ENCODE measurements at regions not wholly inside any gene's neighbourhood (a gene's known extent, or its start where the extent isn't known, plus 50 kb on each side); places are given as distances from the start of the nearest gene placed in this dataset.

- DNase-seq (ENCODE audit: low spot score) (no peak), ATAC-seq (ENCODE audit: low FRiP score) (no peak)
- TF ChIP-seq, protein P1, sequence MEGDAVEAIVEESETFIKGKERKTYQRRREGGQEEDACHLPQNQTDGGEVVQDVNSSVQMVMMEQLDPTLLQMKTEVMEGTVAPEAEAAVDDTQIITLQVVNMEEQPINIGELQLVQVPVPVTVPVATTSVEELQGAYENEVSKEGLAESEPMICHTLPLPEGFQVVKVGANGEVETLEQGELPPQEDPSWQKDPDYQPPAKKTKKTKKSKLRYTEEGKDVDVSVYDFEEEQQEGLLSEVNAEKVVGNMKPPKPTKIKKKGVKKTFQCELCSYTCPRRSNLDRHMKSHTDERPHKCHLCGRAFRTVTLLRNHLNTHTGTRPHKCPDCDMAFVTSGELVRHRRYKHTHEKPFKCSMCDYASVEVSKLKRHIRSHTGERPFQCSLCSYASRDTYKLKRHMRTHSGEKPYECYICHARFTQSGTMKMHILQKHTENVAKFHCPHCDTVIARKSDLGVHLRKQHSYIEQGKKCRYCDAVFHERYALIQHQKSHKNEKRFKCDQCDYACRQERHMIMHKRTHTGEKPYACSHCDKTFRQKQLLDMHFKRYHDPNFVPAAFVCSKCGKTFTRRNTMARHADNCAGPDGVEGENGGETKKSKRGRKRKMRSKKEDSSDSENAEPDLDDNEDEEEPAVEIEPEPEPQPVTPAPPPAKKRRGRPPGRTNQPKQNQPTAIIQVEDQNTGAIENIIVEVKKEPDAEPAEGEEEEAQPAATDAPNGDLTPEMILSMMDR (IDR thresholded peaks at IDR 0.05) = no peak
Measured at GRCh38 chr10:58087896-58088295, 179.8 kb downstream of the IPMK start.

DNA sequence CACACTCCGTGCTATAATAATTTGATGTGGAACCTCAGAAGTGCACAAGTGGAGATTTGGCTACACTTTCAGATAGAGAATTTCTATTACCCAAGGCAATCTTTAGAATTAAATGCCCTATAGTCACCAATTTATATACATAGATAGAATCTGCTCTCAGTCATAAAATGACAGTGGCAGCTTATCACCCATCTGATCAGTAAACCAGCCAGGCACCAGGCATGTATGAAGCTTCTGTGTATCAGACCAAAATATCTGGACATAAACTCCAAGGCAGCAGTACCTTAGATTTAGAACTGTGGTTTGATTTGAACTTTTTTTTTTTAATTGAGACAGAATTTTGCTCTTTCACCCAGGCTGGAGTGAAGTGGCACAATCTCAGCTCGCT lies 180.9 kb downstream of the IPMK start:
- ATAC-seq (ENCODE audit: low FRiP score) (no peak), DNase-seq (ENCODE audit: low spot score) (no peak)
- TF ChIP-seq, protein P1 (IDR thresholded peaks at IDR 0.05) = no peak

- TF ChIP-seq, protein P1 (IDR thresholded peaks at IDR 0.05) = no peak
- DNase-seq (ENCODE audit: low spot score) = no peak
- ATAC-seq (ENCODE audit: low FRiP score) = no peak
Measured at GRCh38 chr10:58086144-58086762, 181.4 kb downstream of the IPMK start.

- TF ChIP-seq, protein P1 (IDR thresholded peaks at IDR 0.05) = no peak
- ATAC-seq (ENCODE audit: low FRiP score) = no peak
- no peak for DNase-seq (ENCODE audit: low spot score)
Measured at GRCh38 chr10:58082248-58082647, 185.4 kb downstream of the IPMK start.

DNA sequence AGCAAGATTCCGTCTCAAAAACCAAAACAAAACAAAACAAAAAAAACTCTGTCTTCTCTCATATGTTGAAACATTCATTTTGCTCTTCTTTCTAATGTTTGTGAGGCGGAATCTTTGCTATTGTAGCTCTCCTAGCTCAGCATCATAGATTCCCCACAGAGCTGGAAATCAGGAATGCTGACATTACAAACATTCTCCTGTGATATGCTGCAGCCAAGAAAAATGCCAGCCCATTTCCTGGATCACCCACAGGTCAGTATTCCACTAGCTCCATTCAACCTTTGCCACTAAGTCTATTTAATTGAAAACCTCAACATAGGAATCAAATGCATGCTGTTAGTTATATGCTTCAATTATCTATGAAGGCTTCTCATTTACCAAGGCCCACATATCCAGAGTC lies 186.3 kb downstream of the IPMK start:
- TF ChIP-seq, protein P1 (IDR thresholded peaks at IDR 0.05) = no peak
- DNase-seq (ENCODE audit: low spot score) (no peak), ATAC-seq (ENCODE audit: low FRiP score) (no peak)

DNA sequence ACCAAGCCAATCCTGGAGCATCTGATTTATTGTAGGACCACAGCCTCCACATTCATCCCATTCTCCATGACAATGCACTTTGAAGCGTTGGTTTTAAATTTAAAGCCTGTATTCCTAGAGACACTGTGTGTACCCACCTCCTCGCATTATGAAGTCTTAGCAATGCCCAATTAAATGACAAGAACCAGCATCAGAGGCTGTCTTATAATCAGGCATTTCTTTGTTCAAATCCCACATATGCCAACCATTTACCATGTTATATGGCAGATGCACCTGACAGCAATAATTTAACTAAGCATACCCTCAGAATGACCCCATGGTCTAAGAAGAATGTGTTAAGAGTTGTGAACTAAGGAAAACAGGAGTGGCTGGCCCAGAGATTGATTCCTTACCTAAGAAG lies 188.2 kb downstream of the IPMK start:
- DNase-seq (ENCODE audit: low spot score) (no peak), ATAC-seq (ENCODE audit: low FRiP score) (no peak)
- TF ChIP-seq, protein P1 (IDR thresholded peaks at IDR 0.05) = no peak

- ATAC-seq (ENCODE audit: low FRiP score) = no peak
- TF ChIP-seq, protein P1 (IDR thresholded peaks at IDR 0.05) = no peak
- no peak for DNase-seq (ENCODE audit: low spot score)
Measured at GRCh38 chr10:58072634-58073033, 195.1 kb downstream of the IPMK start.
